HAP-1 (cell line): ENCODE measurements at regions not wholly inside any gene's neighbourhood (a gene's known extent, or its start where the extent isn't known, plus 50 kb on each side); places are given as distances from the start of the nearest gene placed in this dataset.

Source experiments
- DNase-seq, 2 experiments: peaks; one replicate each; pipeline ENCODE4 v3.0.0-alpha.2; 2016 to 2020; ENCODE audit warnings: low spot score in 2 of 2
- H3K27me3 ChIP-seq: fragments of 250-450 bp; sonication (Bioruptor Pico); 2 replicates; pipeline ENCODE4 v1.5.1; 2020; ENCODE audit warnings: low read depth, mild to moderate bottlenecking, moderate library complexity
- H3K36me3 ChIP-seq: fragments of 250-450 bp; sonication (Bioruptor Pico); replicated peaks from 2 replicates; pipeline ENCODE4 v1.5.1; 2020; ENCODE audit warnings: mild to moderate bottlenecking
- H3K4me1 ChIP-seq: fragments of 250-450 bp; sonication (Bioruptor Pico); 2 replicates; pipeline ENCODE4 v1.5.1; 2020; ENCODE audit warnings: mild to moderate bottlenecking
- H3K4me3 ChIP-seq: fragments of 250-450 bp; sonication (Bioruptor Pico); 2 replicates; pipeline ENCODE4 v1.5.1; 2020; ENCODE audit warnings: mild to moderate bottlenecking, moderate library complexity
- H3K9me3 ChIP-seq: fragments of 250-450 bp; sonication (Bioruptor Pico); 2 replicates; pipeline ENCODE4 v1.5.1; 2020; ENCODE audit warnings: mild to moderate bottlenecking, moderate library complexity
- in situ Hi-C: fragments of 300-500 bp; cut with MboI; formaldehyde crosslinking; loops from 3 replicates; pipeline ENCODE4 v1.14.3; 2020; ENCODE audit warnings: low sequenced_read_pairs, inconsistent platforms, mixed read lengths

DNA sequence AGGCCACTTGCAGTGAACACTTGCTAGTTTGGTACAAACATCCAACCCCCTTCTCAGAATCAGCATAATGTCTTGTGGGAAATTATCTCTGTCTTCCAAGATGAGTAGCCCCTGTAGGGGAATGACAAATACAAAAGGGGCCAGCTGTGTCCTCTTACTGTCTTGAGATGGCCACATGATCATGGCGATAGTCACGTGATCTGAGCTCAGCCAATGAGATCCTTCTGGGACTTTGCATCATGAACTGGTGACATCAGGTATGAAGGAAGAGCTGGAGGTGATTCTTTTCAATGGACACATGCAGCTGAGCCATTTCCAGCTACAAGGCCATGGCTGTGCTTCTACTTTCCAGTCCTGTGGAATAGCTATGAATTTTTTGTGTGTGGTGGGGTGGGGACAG lies 206.3 kb downstream of the IRX1 start:
- DNase-seq: no peak
- H3K4me1 ChIP-seq: no peaks in the 10 kb centered on the region
- no peak overlapping the region for H3K4me3 ChIP-seq
- H3K36me3 ChIP-seq: no peaks in the 10 kb centered on the region
- no peaks in the 10 kb centered on the region for H3K9me3 ChIP-seq
- in situ Hi-C loops: no loop called here
- no peaks in the 10 kb centered on the region for H3K27me3 ChIP-seq

DNA sequence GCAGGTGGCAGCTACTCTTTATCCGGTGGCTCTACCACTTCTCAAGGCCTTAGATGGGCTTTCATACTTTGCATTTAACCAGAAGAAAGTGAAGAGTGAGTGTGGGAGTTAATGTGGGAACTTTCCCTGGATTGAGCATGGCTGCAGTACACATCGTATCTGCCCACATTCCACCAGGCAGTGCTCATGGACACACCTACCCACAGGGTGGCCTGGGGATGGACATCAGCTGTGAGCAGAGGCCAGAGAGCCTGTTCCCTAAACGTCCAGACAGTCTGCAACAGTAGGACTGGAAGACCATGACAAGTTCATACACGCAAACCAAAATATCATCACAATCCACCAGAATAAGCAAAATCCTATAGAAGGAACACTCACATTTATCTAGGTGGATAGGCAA lies 213.8 kb downstream of the IRX1 start:
- DNase-seq: no peak
- in situ Hi-C loops: no loop called here
- no peaks in the 10 kb centered on the region for H3K4me1 ChIP-seq

DNA sequence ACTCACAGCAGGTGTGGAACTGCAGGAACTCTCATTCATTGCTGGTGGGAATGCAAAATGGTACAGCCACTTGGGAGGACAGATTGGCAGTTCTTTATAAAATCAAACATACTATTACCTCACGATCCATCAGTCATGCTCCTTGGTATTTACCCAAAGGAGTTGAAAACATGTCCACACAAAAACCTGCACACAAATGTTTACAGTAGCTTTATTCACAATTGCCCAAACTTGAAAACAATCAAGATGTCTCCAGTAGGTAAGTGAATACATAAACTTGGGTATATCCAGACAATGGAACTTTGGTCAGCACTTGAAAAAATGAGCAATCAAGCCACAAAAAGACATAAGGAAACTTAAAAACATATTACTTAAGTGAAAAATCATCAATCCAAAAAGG lies 215.5 kb downstream of the IRX1 start:
- in situ Hi-C loops: no loop called here
- Histone ChIP-seq H3K27me3 (no peaks in the 10 kb centered on the region), H3K4me1 (no peaks in the 10 kb centered on the region), H3K4me3 (no peak overlapping the region), H3K9me3 (no peaks in the 10 kb centered on the region), H3K36me3 (no peaks in the 10 kb centered on the region)
- DNase-seq: no peak

More for the DNA sequence above, 213.8 kb downstream of the IRX1 start:
- H3K4me3 ChIP-seq: no peak overlapping the region
- no peaks in the 10 kb centered on the region for H3K27me3 ChIP-seq
- no peaks in the 10 kb centered on the region for H3K9me3 ChIP-seq
- no peaks in the 10 kb centered on the region for H3K36me3 ChIP-seq

DNA sequence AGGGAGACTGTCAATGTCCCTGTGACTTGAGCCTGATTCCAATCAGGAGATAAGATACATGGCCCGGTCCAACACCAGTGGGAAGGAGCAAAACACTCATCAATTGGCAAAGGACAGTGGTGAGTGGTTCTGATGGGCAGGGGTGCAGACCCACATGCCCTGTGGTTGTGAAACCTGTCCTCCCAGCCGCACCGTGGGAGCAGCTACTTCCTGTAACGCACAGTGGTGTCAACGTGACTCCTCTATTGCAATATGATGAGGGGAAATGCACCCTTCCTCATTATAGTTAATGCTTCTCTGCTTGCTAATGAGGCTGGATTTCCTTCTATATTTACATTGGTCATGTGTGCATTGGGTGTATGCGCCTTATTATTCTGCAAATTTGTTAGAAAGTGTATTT lies 223.0 kb downstream of the IRX1 start:
- H3K36me3 ChIP-seq: no peaks in the 10 kb centered on the region
- no peak for DNase-seq
- no peak overlapping the region for H3K4me3 ChIP-seq
- H3K27me3 ChIP-seq: no peaks in the 10 kb centered on the region
- H3K4me1 ChIP-seq: no peaks in the 10 kb centered on the region
- no peaks in the 10 kb centered on the region for H3K9me3 ChIP-seq
- in situ Hi-C loops: no loop called here

DNA sequence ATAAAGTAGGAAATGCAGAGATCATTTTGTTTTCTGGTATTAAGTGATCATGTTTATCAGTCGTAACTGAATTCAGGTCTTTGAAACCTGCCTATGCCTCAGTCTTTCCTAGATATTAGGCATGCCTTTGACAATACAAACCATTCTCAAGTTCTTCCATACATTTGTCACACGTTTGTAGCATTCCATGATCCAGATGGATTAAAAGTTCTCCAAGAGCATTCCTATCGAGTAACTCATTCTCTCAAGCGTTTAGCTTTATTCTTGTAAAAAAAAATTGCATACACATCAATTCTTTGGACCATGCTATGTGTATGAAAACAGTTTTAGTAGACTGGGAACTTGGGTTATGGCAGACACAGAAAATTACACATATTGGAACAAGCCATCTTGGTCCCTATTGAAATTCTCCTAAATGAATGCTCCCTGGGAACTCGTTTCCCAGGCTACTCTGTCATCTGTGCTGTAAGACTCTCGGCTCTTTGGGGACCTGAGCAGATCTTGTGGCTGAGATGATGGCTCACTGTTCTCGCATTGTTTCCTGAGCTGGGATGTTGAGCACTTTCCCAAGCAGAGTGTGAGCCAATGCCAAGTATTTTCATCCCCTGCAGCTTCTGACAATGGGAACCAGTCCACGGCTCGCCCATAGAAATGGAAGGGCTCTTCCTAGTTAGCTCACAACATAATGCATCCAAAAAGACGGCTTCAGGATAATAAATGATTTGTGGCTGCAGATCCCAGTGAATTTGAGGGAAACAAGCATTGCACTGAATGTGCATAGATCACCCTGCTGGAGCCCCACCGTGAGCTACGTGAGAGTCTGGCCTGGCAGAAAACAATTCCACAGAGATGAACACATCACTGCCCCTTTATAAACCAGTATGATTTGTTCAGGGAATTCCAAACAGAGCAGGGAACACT lies 230.2 kb downstream of the IRX1 start:
- Histone ChIP-seq H3K36me3 (no peaks in the 10 kb centered on the region), H3K4me3 (no peak overlapping the region), H3K9me3 (no peaks in the 10 kb centered on the region), H3K27me3 (no peaks in the 10 kb centered on the region), H3K4me1 (no peaks in the 10 kb centered on the region)
- no peak for DNase-seq
- in situ Hi-C loops: no loop called here

DNA sequence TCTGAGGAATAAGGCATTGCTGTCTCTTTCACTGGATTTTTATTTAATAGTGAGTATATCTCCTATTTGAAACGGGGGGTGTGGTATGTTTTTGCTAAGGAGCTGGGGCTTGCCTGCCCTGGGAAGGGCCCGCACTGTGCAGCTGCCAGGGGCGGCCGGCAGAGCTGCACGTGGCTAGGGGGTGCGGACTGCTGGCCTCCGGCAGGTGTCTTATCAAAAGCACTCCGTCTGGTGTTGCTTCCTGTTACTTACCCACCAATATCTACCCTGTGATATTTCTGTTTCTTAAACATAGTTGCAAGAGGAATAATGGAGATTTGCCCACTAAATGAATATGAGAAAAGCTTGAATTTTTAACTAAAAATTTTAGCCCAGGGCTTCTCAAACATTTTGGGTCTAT lies 232.0 kb downstream of the IRX1 start:
- no peaks in the 10 kb centered on the region for H3K4me1 ChIP-seq
- no peaks in the 10 kb centered on the region for H3K9me3 ChIP-seq
- no peak for DNase-seq
- H3K27me3 ChIP-seq: no peaks in the 10 kb centered on the region
- in situ Hi-C loops: no loop called here
- H3K4me3 ChIP-seq: no peak overlapping the region
- no peaks in the 10 kb centered on the region for H3K36me3 ChIP-seq

DNA sequence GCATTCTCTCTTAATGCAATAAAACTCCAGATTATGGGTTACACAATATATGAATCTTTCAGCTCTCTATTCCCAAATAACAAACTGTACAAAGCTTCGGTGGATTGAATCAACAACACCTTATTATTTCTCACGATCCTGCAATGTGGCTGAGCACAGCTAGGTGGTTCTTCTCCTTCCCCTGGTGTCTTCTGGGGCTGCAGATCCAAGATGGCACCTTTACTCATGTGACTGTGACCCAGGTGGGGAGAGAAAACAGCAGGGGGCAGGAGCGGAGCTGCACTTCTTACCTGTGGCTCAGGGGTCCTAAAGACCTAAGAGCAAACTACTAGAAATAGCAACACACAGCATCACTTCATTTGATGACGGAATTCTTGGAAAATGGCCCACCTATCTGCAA lies 233.1 kb downstream of the IRX1 start:
- Histone ChIP-seq H3K36me3 (no peaks in the 10 kb centered on the region), H3K9me3 (no peaks in the 10 kb centered on the region), H3K4me1 (no peaks in the 10 kb centered on the region), H3K27me3 (no peaks in the 10 kb centered on the region), H3K4me3 (no peak overlapping the region)
- in situ Hi-C loops: no loop called here
- DNase-seq: no peak

DNA sequence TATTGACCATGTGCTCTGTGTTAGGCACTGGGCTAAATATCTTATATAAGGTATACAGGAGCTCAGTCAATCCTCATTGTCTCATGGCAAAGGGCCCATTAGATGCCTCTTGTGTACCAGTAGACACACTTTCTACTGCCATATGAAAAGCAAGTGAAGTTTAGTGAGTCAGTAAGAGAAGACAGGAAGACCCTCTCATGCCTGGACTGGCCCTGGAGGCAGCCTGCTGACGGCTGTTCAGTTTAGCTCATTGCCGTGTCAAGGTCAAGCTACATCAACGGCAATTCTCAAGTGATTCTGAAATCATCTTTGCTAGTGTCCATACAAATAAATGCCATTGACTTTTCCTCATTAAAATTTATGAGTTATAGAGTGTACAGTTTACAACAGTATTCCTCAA lies 237.9 kb downstream of the IRX1 start:
- Histone ChIP-seq H3K36me3 (no peaks in the 10 kb centered on the region), H3K4me3 (no peak overlapping the region), H3K4me1 (no peaks in the 10 kb centered on the region), H3K9me3 (no peaks in the 10 kb centered on the region), H3K27me3 (no peaks in the 10 kb centered on the region)
- in situ Hi-C loops: no loop called here
- DNase-seq: no peak

DNA sequence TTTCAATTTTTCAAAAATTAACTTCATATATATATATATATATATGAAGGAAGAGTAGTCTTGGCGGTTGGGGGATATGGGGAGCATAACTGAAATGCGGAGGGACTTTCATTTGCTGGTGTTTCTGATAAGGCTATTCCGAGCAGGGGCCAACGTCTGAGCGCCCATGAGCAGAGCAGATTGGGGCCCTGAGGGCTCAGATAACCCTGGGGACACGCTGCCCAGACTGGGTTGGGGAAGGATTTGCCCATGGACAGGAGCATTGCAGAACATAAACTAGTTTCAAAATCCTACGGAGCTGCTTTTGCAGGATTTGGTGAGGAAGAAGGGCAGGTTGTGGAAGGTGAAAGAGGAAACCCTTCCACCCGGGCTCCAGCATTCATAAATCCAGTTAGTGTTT lies 240.2 kb downstream of the IRX1 start:
- Histone ChIP-seq H3K4me3 (no peak overlapping the region), H3K4me1 (no peaks in the 10 kb centered on the region), H3K9me3 (no peaks in the 10 kb centered on the region), H3K27me3 (no peaks in the 10 kb centered on the region), H3K36me3 (no peaks in the 10 kb centered on the region)
- in situ Hi-C loops: no loop called here
- DNase-seq: no peak

DNA sequence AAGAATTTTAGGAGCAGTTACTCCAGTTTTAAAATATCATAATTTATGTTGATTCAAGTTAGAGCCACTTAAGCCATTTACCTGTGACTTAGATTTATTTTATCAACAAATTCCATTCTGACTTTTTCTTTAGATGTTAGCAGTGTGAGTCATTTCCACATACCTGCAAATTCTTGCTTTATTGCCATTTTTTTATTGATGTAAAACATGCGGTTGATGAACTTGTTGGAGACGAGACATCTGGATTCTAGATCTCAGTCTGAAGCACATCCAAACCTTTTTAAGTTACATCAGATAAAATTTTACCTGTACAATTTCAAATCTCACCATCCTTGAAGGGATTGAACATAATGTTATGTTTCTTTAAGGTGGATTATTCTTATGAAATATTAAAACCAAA lies 240.9 kb downstream of the IRX1 start:
- no peaks in the 10 kb centered on the region for H3K27me3 ChIP-seq
- no peak for DNase-seq
- in situ Hi-C loops: no loop called here
- H3K4me3 ChIP-seq: no peak overlapping the region
- H3K36me3 ChIP-seq: no peaks in the 10 kb centered on the region
- H3K9me3 ChIP-seq: no peaks in the 10 kb centered on the region
- H3K4me1 ChIP-seq: no peaks in the 10 kb centered on the region

DNA sequence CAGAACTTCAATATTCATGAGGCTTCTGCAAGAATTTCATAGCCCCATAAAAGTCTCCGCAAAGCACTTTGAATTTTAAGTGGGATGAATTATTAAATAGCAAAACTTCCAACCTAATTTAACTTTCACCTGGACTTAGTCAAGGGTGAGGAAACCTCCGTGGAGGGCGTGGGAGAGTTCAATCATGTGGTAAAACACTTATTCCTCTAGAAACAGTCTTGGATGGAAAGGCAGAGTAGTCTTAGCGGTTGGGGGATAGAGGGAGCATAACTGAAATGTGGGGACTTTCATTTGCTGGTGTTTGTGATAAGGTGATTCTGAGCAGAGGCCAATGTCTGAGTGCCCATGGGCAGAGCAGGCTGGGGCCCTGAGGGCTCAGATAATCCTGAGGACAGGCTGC lies 241.9 kb downstream of the IRX1 start:
- H3K4me3 ChIP-seq: no peak overlapping the region
- no peaks in the 10 kb centered on the region for H3K9me3 ChIP-seq
- no peaks in the 10 kb centered on the region for H3K36me3 ChIP-seq
- in situ Hi-C loops: no loop called here
- no peaks in the 10 kb centered on the region for H3K4me1 ChIP-seq
- DNase-seq: no peak
- no peaks in the 10 kb centered on the region for H3K27me3 ChIP-seq

DNA sequence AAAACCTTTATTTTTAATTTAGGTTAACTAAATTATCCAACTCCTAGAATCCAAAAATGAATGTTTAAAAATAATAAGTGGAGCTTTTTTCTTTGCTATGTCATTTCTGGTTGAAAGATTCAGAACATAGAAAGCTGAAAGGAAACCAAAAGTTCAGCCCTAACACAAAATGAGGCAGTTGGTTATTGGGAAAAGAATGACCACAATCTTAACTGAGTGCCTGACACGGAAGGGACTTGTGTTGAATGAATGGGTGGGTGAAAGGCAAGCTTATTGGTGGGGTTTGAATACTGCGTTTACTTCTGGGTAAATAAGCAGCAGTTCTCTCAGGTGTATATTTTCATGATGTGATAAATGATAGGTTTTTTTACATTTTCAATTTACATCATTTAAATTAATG lies 243.5 kb downstream of the IRX1 start:
- DNase-seq: no peak
- Histone ChIP-seq H3K27me3 (no peaks in the 10 kb centered on the region), H3K4me1 (no peaks in the 10 kb centered on the region), H3K36me3 (no peaks in the 10 kb centered on the region), H3K4me3 (no peak overlapping the region), H3K9me3 (no peaks in the 10 kb centered on the region)
- in situ Hi-C loops: no loop called here

DNA sequence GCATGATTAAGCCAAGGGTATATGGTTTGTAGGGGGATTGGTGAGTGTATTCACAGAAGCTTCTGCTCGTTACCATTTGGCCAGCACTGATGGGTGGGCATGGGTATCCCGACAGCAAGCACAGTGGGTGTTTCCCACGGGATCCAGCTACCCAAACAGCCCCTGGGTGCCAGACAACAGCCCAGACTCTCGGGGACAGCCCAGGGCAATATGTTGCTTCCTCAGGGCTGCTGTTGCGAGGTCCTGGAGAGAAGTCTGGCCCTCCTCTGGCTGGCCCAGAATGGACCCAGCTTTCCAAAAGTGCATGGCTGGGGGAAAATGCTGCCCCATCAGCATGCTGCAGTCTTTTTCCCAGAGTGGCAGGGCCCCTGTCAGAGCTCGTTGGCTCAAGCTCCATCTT lies 247.0 kb downstream of the IRX1 start:
- Histone ChIP-seq H3K27me3 (no peaks in the 10 kb centered on the region), H3K4me1 (no peaks in the 10 kb centered on the region), H3K4me3 (no peak overlapping the region), H3K36me3 (no peaks in the 10 kb centered on the region), H3K9me3 (no peaks in the 10 kb centered on the region)
- no peak for DNase-seq
- in situ Hi-C loops: no loop called here

DNA sequence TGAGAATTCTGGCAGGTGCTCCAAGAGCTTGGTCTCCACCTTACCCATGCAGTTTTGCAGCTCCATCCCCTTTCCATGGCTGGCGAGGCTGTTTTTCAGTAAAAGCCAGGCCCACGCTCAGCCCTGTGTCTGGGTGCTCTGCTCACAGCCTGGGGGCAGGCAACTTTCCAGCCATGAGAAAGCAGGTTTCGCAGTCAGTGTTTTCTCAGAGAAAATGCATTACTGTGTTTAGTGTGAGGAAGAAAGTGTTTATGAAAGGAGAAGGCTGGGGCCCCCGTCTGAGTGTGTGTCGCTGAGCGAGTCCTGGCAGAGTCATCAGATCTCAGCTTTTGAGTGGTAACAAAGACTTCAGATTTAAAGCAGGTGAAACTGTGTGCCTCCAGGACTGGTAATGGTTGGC lies 248.1 kb downstream of the IRX1 start:
- Histone ChIP-seq H3K9me3 (no peaks in the 10 kb centered on the region), H3K36me3 (no peaks in the 10 kb centered on the region), H3K4me1 (no peaks in the 10 kb centered on the region), H3K27me3 (no peaks in the 10 kb centered on the region), H3K4me3 (no peak overlapping the region)
- in situ Hi-C loops: no loop called here
- DNase-seq: no peak

DNA sequence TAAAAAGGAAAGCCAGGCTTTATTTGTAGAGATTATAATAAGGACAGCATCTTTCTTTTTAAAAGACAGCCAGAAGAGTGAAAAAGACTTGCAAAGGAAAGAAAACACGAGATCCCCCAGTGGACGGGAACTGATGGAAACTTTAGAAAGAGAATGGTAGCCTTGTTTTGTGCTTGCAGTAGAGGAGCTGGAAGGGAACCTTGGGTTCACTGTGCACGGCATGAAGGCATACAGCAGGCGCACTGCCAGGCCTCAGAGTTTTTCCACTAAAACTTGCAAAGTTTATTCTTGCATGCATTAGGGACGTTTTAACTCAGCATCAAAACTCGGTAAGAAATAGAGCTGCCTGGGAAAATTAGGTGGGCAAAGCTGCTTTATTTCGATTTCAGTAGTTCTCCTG lies 248.6 kb downstream of the IRX1 start:
- in situ Hi-C loops: no loop called here
- no peak overlapping the region for H3K4me3 ChIP-seq

More for the DNA sequence above, 248.6 kb downstream of the IRX1 start:
- Histone ChIP-seq H3K4me1 (no peaks in the 10 kb centered on the region), H3K9me3 (no peaks in the 10 kb centered on the region), H3K27me3 (no peaks in the 10 kb centered on the region), H3K36me3 (no peaks in the 10 kb centered on the region)
- DNase-seq: no peak
